GM23338 (cell line): ENCODE measurements at regions not wholly inside any gene's neighbourhood (a gene's known extent, or its start where the extent isn't known, plus 50 kb on each side); places are given as distances from the start of the nearest gene placed in this dataset.

ENCODE experiments used
- ATAC-seq: fragments of 200-7000 bp; cut with Tn5 transposase; 3 replicates; pipeline ENCODE4 v1.9.1; 2020
- DNase-seq: peaks from one replicate; pipeline ENCODE4 v3.0.0-alpha.2; 2015; ENCODE audit warnings: low spot score
- H2AFZ ChIP-seq: fragments of 200-600 bp; sonication (generic); 2 replicates; pipeline ENCODE4 v1.8.0; 2016; ENCODE audit warnings: antibody characterized with exemption, mild to moderate bottlenecking, moderate library complexity
- H3F3A ChIP-seq: fragments of 200-600 bp; sonication (generic); replicated peaks from 2 replicates; pipeline ENCODE4 v1.8.0; 2017; ENCODE audit warnings: antibody characterized with exemption, mixed run types, low read depth
- H3K27ac ChIP-seq: fragments of 200-600 bp; sonication (generic); 2 replicates; pipeline ENCODE4 v1.6.1; 2016; ENCODE audit warnings: low read depth
- H3K27me3 ChIP-seq: fragments of 200-600 bp; sonication (generic); 2 replicates; pipeline ENCODE4 v1.8.0; 2016; ENCODE audit warnings: mild to moderate bottlenecking, mixed run types, moderate library complexity; ENCODE audit not compliant: insufficient read depth
- H3K36me3 ChIP-seq: fragments of 200-600 bp; sonication (generic); 2 replicates; pipeline ENCODE4 v1.8.0; 2016; ENCODE audit warnings: mild to moderate bottlenecking; ENCODE audit not compliant: insufficient read depth
- H3K4me1 ChIP-seq: fragments of 200-600 bp; sonication (generic); 2 replicates; pipeline ENCODE4 v1.8.0; 2016; ENCODE audit warnings: mild to moderate bottlenecking, moderate library complexity; ENCODE audit not compliant: insufficient read depth
- H3K4me2 ChIP-seq: fragments of 200-600 bp; sonication (generic); 2 replicates; pipeline ENCODE4 v1.7.1; 2017; ENCODE audit warnings: mixed run types
- H3K4me3 ChIP-seq: fragments of 200-600 bp; sonication (generic); 2 replicates; pipeline ENCODE4 v1.6.1; 2016; ENCODE audit warnings: mixed run types
- H3K79me2 ChIP-seq: fragments of 200-600 bp; sonication (generic); replicated peaks from 2 replicates; pipeline ENCODE4 v1.8.0; 2017; ENCODE audit warnings: mild to moderate bottlenecking; ENCODE audit not compliant: insufficient read depth
- H3K9me2 ChIP-seq: fragments of 200-600 bp; sonication (generic); 2 replicates; pipeline ENCODE4 v1.8.0; 2017; ENCODE audit not compliant: insufficient read depth
- H4K20me1 ChIP-seq: fragments of 200-600 bp; sonication (generic); replicated peaks from 2 replicates; pipeline ENCODE4 v1.8.0; 2017; ENCODE audit warnings: mild to moderate bottlenecking; ENCODE audit not compliant: insufficient read depth
- H3K27ac Mint-ChIP-seq: 2 replicates; pipeline ENCODE4 v1.8.0; 2020; ENCODE audit warnings: inconsistent platforms, mild to moderate bottlenecking, moderate library complexity, mixed read lengths
- H3K27me3 Mint-ChIP-seq: 3 replicates; pipeline ENCODE4 v1.8.0; 2022; ENCODE audit warnings: low read depth, mild to moderate bottlenecking, moderate library complexity, mixed read lengths, inconsistent platforms; ENCODE audit not compliant: insufficient read depth, poor library complexity
- H3K36me3 Mint-ChIP-seq: 3 replicates; pipeline ENCODE4 v1.8.0; 2021; ENCODE audit warnings: low read depth, mild to moderate bottlenecking, inconsistent platforms, moderate library complexity, mixed read lengths
- H3K4me1 Mint-ChIP-seq: 3 replicates; pipeline ENCODE4 v1.8.0; 2020; ENCODE audit warnings: mild to moderate bottlenecking, inconsistent platforms, mixed read lengths
- H3K4me3 Mint-ChIP-seq: 3 replicates; pipeline ENCODE4 v1.8.0; 2021; ENCODE audit warnings: moderate library complexity, mild to moderate bottlenecking, inconsistent platforms, mixed read lengths
- H3K9me3 Mint-ChIP-seq: 3 replicates; pipeline ENCODE4 v1.8.0; 2020; ENCODE audit warnings: moderate library complexity, mild to moderate bottlenecking, inconsistent platforms, mixed read lengths
- CREB1 ChIP-seq: fragments of 250-450 bp; sonication (Bioruptor Pico); IDR thresholded peaks from 2 replicates; pipeline ENCODE4 v1.5.0; 2020; ENCODE audit warnings: low read depth, mild to moderate bottlenecking, moderate library complexity
- CTCF ChIP-seq, 2 experiments: fragments of 200-600 bp in 1 of 2; sonication (generic) in 1 of 2; conservative IDR thresholded peaks; 2 replicates each; pipeline versions ENCODE4 v1.5.1 to v1.6.1; 2016 to 2017; ENCODE audit warnings: antibody characterized with exemption in 2 of 2, low read depth in 2 of 2, mild to moderate bottlenecking in 2 of 2, moderate library complexity in 1 of 2
- ETS1 ChIP-seq: IDR thresholded peaks from 2 replicates; pipeline ENCODE4 v1.6.1; 2016; ENCODE audit warnings: antibody characterized with exemption
- EZH2 ChIP-seq: fragments of 200-600 bp; sonication (generic); IDR thresholded peaks from one replicate; pipeline ENCODE4 v1.8.0; 2017; ENCODE audit warnings: antibody characterized with exemption, mild to moderate bottlenecking, low read depth; ENCODE audit not compliant: unreplicated experiment
- EZH2phosphoT487 ChIP-seq: fragments of 200-600 bp; sonication (generic); IDR thresholded peaks from one replicate; pipeline ENCODE4 v1.8.1; 2018; ENCODE audit warnings: antibody characterized with exemption; ENCODE audit not compliant: unreplicated experiment
- JUNB ChIP-seq: IDR thresholded peaks from one replicate; pipeline ENCODE4 v1.6.1; 2016; ENCODE audit warnings: antibody characterized with exemption; ENCODE audit not compliant: unreplicated experiment
- NANOG ChIP-seq: IDR thresholded peaks from 2 replicates; pipeline ENCODE4 v1.6.1; 2016; ENCODE audit warnings: antibody characterized with exemption, borderline replicate concordance
- POLR2AphosphoS5 ChIP-seq: IDR thresholded peaks from 2 replicates; pipeline ENCODE4 v1.6.1; 2016; ENCODE audit warnings: antibody characterized with exemption, low read depth
- REST ChIP-seq: IDR thresholded peaks from one replicate; pipeline ENCODE4 v1.6.1; 2018; ENCODE audit warnings: antibody characterized with exemption; ENCODE audit not compliant: unreplicated experiment
- STAT1 ChIP-seq: IDR thresholded peaks from one replicate; pipeline ENCODE4 v1.6.1; 2016; ENCODE audit warnings: antibody characterized with exemption; ENCODE audit not compliant: unreplicated experiment
- ZNF114 ChIP-seq: fragments of 250-450 bp; sonication (Bioruptor Pico); IDR thresholded peaks from 2 replicates; pipeline ENCODE4 v1.5.0; 2020; ENCODE audit warnings: mild to moderate bottlenecking, moderate library complexity
- ZNF331 ChIP-seq: fragments of 250-450 bp; sonication (Bioruptor Pico); IDR thresholded peaks from 2 replicates; pipeline ENCODE4 v1.5.0; 2020; ENCODE audit warnings: low read depth, mild to moderate bottlenecking, moderate library complexity
- ZNF462 ChIP-seq: fragments of 250-450 bp; sonication (Bioruptor Pico); IDR thresholded peaks from 2 replicates; pipeline ENCODE4 v1.5.0; 2020; ENCODE audit warnings: mild to moderate bottlenecking, moderate library complexity

DNA sequence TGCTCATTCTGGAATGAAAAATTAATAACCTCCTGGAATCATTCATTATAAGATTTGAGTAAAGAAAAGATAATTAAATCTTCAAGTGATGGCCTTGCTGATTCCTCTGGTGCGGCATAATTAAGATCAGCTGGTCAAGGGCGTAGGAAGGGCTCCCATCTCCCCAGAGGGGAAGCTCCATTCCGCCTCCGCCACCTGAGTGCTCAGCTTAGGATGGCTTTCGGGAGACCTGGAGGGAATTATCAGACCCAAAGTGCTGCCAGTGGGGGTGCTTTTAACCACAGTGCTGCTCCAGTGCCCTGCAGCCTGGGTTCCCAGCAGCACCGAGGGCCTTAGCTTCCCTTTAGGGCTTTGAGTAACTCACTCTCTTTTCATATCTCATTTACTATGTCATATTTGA lies 556.6 kb upstream of the RGMA start:
- DNase-seq (no peak), ATAC-seq (no peak)
- Mint-ChIP-seq H3K36me3 (no peaks in the 10 kb centered on the region), H3K27me3 (no peaks in the 10 kb centered on the region), H3K9me3 (no peaks in the 10 kb centered on the region), H3K27ac (no peak overlapping the region), H3K4me1 (no peaks in the 10 kb centered on the region), H3K4me3 (no peak overlapping the region)
- Histone ChIP-seq H3K27me3 (no peaks in the 10 kb centered on the region), H3K9me2 (0 out of 2 replicates have a peak, but pooled peaks cover 2% of the 10 kb centered on the region), H2AFZ (no peak overlapping the region), H3K27ac (no peak overlapping the region), H4K20me1 (no peaks in the 10 kb centered on the region), H3K36me3 (no peaks in the 10 kb centered on the region), H3K4me3 (no peak overlapping the region), H3K4me2 (no peak overlapping the region), H3K79me2 (no peaks in the 10 kb centered on the region), H3K4me1 (no peaks in the 10 kb centered on the region), H3F3A (no peaks in the 10 kb centered on the region)
- TF ChIP-seq ZNF114 (CRISPR knock-in tag), result no peak
- TF ChIP-seq REST, result no peak
- TF ChIP-seq ETS1, result no peak
- TF ChIP-seq NANOG, result no peak
- no peak for TF ChIP-seq ZNF462
- no peak for TF ChIP-seq ZNF331
- no peak for TF ChIP-seq POLR2AphosphoS5
- no peak for TF ChIP-seq EZH2phosphoT487
- TF ChIP-seq EZH2, result no peak
- TF ChIP-seq CREB1 (CRISPR knock-in tag), result no peak
- no peak for TF ChIP-seq STAT1
- TF ChIP-seq CTCF (conservative IDR thresholded peaks at IDR 0.05; ENCODE audit: low read depth in 2 of 2), result no peak
- no peak for TF ChIP-seq JUNB
